ENCODE measurements at regions not wholly inside any gene's neighbourhood (a gene's known extent, or its start where the extent isn't known, plus 50 kb on each side); places are given as distances from the start of the nearest gene placed in this dataset.

DNA sequence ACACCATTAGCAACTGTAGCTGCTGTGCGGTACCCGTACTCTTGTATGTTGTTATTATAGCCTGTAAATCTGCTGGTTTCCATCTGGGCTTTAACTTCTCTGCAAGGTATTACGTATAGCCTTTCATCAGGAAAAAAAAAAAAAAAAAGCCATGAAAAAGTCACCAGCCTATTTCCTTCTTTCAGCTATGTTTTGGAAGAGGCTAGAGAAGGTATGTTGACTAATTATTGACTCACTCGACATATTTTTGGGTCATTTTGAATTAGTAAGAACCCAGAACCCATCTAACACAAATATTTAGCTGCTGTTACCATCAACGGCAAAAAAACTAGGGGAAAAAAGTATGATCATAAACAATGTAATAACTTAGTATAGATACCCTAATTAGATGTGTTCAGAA, 1395.6 kb downstream of the SUCLG1 start:
- DNase-seq = no peak
- Histone ChIP-seq H3K36me3 (no peaks in the 10 kb centered on the region), H3K4me3 (no peak overlapping the region), H3K4me1 (no peaks in the 10 kb centered on the region), H3K27ac (no peak overlapping the region), H3K9me3 (no peaks in the 10 kb centered on the region), H3K27me3 (ENCODE audit: low read depth) (no peaks in the 10 kb centered on the region)
- no peak for ATAC-seq
- intact Hi-C loops (cut with DNase I) = no loop called here
- TF ChIP-seq, protein P1, sequence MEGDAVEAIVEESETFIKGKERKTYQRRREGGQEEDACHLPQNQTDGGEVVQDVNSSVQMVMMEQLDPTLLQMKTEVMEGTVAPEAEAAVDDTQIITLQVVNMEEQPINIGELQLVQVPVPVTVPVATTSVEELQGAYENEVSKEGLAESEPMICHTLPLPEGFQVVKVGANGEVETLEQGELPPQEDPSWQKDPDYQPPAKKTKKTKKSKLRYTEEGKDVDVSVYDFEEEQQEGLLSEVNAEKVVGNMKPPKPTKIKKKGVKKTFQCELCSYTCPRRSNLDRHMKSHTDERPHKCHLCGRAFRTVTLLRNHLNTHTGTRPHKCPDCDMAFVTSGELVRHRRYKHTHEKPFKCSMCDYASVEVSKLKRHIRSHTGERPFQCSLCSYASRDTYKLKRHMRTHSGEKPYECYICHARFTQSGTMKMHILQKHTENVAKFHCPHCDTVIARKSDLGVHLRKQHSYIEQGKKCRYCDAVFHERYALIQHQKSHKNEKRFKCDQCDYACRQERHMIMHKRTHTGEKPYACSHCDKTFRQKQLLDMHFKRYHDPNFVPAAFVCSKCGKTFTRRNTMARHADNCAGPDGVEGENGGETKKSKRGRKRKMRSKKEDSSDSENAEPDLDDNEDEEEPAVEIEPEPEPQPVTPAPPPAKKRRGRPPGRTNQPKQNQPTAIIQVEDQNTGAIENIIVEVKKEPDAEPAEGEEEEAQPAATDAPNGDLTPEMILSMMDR (IDR thresholded peaks at IDR 0.05) = no peak

DNA sequence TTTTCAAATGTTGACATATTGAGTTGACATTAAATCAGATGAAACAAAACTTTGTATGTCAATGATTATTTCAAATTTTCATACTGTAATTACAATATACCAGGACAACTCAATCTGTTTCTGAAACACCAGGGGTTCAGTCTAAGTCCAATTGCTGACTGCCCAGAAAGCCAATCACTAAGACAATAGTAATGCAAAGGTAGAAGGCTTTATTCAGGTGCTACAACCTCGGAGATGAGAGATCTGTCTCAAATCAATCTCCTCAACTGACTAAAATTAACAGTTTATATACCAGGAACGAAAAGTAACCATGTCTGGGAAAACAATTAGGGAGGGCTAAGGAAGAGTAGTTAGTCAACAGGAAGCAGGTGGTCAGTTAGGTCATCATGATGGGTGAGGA, 1400.4 kb downstream of the SUCLG1 start:
- Histone ChIP-seq H3K27me3 (ENCODE audit: low read depth) (no peaks in the 10 kb centered on the region), H3K4me3 (no peak overlapping the region), H3K36me3 (no peaks in the 10 kb centered on the region), H3K4me1 (no peaks in the 10 kb centered on the region), H3K9me3 (no peaks in the 10 kb centered on the region), H3K27ac (no peak overlapping the region)
- ATAC-seq (no peak), DNase-seq (no peak)
- intact Hi-C loops (cut with DNase I) = no loop called here
- TF ChIP-seq, protein P1 (IDR thresholded peaks at IDR 0.05) = no peak

DNA sequence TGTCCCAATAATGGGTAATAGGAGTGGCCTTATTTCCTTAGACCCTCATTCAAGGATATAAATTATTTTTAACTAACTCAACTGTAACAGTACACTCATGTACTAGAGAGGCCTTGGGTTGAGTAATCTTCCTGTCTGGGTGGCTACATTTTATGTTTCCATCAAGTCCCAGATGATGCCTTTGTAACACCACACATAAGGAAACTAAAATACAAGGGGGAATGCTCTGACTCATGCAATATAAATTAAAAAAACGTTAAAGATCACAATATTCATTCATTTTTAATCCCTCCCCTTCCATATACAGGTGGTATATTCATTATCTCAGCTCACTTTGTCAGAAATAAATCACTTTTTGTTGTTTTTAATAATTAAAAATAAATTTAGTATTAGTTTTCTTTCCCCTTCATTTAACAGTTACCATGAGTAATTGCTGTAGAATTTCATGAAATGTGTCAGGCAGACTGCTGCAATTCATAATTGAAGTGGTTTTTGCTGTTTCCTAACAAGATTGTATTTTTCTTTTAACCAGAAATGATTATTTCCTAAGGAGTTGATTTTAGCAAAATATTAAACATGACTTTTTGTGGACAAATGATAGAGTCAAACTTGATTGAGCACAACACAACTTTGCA, 1403.6 kb downstream of the SUCLG1 start:
- Histone ChIP-seq H3K27me3 (ENCODE audit: low read depth) (no peaks in the 10 kb centered on the region), H3K4me3 (no peak overlapping the region), H3K27ac (no peak overlapping the region), H3K4me1 (no peaks in the 10 kb centered on the region), H3K36me3 (no peaks in the 10 kb centered on the region), H3K9me3 (no peaks in the 10 kb centered on the region)
- intact Hi-C loops (cut with DNase I) = no loop called here
- DNase-seq = no peak
- no peak for ATAC-seq
- TF ChIP-seq, protein P1 (IDR thresholded peaks at IDR 0.05) = no peak

DNA sequence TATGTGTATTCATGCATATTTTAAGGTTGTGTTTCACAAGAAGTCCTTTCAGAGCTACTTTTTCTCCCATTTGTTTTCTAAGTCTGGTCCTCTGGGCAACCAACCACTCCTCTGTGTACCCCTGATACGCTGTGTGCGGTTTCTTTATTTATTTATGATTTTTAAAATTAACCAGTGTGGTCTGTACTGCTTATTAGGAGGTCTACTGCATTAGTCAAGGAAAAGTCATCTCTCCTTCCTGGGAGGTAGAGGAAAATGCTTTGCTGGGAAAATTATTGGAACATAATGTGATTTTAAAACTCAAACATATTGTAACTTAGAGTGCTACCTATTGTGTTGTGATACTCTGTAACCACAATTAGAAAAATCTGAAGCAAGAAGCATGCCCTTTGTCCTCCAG, 1404.3 kb downstream of the SUCLG1 start:
- Histone ChIP-seq H3K27me3 (ENCODE audit: low read depth) (no peaks in the 10 kb centered on the region), H3K4me3 (no peak overlapping the region), H3K27ac (no peak overlapping the region), H3K9me3 (no peaks in the 10 kb centered on the region), H3K36me3 (no peaks in the 10 kb centered on the region), H3K4me1 (no peaks in the 10 kb centered on the region)
- TF ChIP-seq, protein P1 (IDR thresholded peaks at IDR 0.05) = no peak
- intact Hi-C loops (cut with DNase I) = no loop called here
- ATAC-seq (no peak), DNase-seq (no peak)

DNA sequence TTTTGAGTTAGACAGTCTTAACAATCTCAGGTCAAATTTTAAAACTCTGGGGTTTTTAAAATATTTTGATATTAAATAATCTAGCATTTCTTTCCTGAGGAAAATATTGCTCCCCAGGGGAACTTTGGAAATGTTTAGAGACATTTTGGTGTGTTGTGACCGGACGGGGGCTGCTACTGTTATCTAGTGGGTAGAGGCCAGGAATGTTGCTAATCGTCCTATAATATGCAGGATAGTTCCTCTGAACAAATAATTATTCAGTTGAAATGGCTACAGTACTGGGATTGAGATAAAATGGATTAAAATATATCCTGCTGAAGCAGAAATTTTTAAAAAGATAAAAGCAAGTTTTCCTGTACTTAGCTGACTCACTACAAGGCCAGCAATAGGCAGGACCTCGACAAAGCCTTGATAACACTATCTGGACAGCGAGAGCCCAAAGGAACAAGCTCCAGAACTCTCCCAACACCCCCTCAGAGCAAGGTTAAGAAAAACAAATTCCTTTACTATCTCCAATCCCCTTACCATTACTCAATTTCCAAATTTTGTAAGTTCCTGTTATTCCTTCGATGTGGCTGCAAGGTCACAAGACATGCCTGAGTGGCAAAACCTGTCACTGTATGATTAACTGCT, 1407.4 kb downstream of the SUCLG1 start:
- no peaks in the 10 kb centered on the region for H3K27me3 ChIP-seq (ENCODE audit: low read depth)
- no peak overlapping the region for H3K27ac ChIP-seq
- no peaks in the 10 kb centered on the region for H3K36me3 ChIP-seq
- no peaks in the 10 kb centered on the region for H3K9me3 ChIP-seq
- no peak for DNase-seq
- no peak overlapping the region for H3K4me3 ChIP-seq
- no peaks in the 10 kb centered on the region for H3K4me1 ChIP-seq
- intact Hi-C loops (cut with DNase I) = no loop called here
- no peak for ATAC-seq
- TF ChIP-seq, protein P1 (IDR thresholded peaks at IDR 0.05) = no peak
